Superior temporal gyrus (tissue), 1 donor: ENCODE measurements at regions not wholly inside any gene's neighbourhood (a gene's known extent, or its start where the extent isn't known, plus 50 kb on each side); places are given as distances from the start of the nearest gene placed in this dataset.

Source experiments
- DNase-seq: peaks from one replicate; pipeline ENCODE4 v3.0.0-alpha.2; 2016; ENCODE audit errors: extremely low spot score

GRCh38 chr2:121074293-121074932, 210.6 kb downstream of the TFCP2L1 start:
- no peak for DNase-seq

DNA sequence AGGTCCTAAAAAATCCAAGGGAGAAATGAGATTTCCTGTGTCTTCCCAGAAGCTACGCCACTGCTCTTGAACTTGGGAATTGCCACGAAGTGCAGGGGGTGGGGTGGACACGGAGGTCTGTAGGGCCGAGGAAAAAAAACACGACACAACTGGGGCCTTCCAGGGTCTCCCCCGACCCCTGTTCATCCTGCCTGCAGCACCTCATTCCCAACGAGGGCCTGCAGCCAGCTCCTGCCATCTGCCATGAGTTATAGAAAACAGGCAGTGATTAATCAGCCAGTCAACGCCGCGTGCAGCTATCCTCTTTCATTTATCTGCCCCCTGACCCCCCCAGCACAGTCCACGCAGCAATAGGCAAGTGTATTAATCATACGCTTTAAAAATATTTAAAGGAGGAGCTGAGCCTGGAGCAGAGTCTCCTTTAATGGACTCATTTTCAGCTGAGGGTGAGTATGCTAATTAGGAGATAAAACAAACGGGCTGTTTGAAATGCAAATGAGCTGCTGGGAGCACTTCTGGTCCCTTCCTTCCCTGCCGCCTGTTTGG, 209.9 kb downstream of the TFCP2L1 start:
- DNase-seq, result peak; percentile 61

GRCh38 chr2:121075641-121076497, 209.1 kb downstream of the TFCP2L1 start:
- no peak for DNase-seq

DNA sequence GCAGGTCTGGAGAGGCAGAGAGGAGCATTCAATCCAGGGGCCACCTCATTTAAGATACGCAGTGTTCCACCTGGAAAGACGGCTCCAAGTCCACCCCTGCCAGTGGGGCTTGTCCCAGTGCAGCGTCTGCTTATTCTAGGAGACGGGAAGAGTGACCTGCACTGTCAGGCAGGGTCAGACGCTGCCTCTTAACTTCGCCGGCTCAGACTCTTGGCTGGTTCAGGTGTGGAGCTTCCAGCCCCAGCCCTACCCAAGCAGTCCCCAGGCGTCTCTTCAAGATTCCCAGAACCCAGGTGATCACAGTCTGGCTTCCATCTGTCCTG, 208.5 kb downstream of the TFCP2L1 start:
- no peak for DNase-seq

GRCh38 chr2:121076885-121077549, 208.0 kb downstream of the TFCP2L1 start:
- no peak for DNase-seq

- no peak for DNase-seq
Measured at GRCh38 chr2:121078899-121079298, 206.1 kb downstream of the TFCP2L1 start.

- DNase-seq, result peak; percentile 89
Measured at GRCh38 chr2:121080013-121080772, 204.8 kb downstream of the TFCP2L1 start.

DNA sequence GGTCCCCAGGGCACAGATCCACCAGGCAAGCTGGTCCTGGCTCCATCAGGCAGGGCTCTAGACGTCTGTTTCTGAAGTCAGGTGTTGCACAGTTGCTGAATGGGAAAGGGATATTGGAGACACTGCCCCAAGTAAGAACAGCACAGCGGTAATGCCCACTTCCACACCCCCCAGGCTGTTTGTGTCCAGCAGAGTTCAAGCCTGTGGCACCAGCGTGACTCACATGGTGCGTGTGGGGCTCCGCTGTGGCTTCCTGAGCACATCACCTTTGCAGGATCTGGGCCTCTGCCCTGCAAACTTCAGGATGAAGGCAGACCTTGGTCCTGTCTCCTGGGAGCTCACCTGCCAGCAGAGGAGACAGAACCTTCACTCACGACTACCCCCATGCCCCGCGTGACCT, 203.3 kb downstream of the TFCP2L1 start:
- DNase-seq, result no peak

- DNase-seq, result no peak
Measured at GRCh38 chr2:121082191-121082590, 202.8 kb downstream of the TFCP2L1 start.

DNA sequence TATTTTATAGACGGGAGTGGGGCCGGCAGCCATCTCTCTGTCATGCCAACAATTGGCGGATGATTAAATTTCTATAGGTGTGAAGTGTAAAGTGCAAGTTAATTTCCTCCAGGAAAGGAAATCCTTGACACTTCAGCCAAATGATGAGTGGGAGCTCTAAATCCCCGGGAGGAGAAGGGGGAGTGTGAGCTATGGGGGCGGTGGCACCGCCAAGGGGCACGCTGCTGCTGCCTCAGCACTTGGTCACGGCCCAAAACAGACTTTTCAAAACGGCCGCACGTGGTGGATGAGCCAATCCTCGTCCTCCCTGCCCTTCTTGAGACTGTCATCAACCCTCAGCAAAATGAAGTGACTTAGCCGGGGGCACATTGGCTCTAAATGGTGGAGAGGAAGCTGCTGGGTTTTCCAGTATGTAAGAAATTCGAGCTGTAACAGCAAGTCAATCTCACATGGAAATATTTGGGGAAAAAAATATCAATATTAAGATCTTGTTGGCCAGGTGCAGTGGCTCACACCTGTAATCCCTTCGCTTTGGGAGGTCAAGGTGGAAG, 200.8 kb downstream of the TFCP2L1 start:
- DNase-seq, result no peak

GRCh38 chr2:121085801-121086200, 199.2 kb downstream of the TFCP2L1 start:
- no peak for DNase-seq

DNA sequence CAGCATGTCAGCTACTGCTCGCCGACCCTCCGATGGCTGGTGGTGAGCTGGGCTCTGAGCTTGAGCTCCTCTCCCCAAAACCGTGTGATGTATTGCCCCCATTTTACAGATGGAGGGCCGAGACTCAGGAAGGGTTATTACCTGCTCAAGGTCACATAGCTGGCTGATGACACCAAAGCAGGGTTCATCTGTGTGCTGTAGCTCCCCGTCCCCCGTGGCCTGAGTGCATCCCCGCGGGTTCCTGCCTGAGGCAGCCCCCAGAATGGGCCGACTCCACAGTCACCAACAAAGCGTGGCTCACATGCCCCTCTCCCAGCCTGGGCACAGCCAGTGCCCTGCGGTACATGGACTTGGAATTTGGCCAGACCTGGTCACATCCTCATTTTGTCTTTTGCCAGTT, 198.6 kb downstream of the TFCP2L1 start:
- no peak for DNase-seq

DNA sequence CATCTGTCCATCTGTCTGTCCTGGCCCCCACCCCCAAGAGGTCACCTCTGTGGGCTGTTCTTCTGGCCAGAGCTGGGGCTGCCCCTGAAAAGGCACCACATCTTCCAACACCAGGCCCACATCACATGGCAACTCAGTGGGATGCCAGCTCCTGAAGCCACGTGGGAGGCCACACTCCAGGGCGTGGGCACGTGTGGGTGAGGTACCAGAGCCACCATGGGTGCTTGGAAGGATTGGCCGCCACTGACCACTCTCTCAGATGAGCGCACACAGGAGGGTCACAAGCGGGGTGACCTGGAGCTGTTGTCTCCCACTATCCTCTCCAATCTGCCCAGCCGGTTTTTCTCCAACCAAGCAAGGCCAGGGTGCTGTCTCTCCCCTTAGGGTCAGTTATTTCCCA, 197.9 kb downstream of the TFCP2L1 start:
- DNase-seq, result no peak

- no peak for DNase-seq
Measured at GRCh38 chr2:121088251-121089165, 196.5 kb downstream of the TFCP2L1 start.

DNA sequence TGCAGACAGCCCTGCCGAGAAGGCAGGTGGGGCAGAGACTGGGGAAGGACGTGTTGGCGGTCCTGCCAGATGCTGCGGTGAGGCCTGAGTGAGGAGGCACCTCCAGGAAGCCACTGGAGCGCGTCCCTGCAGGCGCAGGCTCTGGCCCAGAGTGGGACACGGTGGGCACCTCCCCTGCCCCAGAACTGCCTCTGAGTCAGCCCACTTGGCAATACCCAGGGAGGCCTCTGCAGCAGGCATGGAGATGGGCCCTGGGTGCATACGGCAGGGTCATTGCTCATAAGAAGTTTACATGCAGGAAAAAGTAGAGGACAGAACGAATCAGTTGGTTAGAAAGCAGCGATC, 195.9 kb downstream of the TFCP2L1 start:
- DNase-seq, result no peak

- DNase-seq, result no peak
Measured at GRCh38 chr2:121090088-121090715, 194.8 kb downstream of the TFCP2L1 start.

DNA sequence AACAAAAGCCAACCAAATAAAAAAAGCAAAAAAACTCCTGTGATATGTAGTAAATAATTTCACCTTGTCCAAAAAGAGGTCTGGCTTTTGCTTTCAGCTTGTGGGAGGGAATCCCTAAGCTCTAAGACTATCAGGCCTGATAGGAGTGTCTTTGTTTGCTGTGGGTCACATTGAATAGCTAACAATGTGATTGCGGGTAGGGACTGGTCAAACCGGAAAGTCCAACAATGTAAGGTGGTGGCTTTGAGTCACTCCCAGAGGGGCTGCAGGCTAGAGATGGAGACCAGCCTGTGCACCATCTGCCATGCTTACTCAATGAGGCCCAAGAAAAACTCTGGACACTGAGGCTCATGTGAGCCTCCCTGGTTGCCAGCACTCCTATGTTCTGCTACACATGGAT, 192.9 kb downstream of the TFCP2L1 start:
- no peak for DNase-seq

GRCh38 chr2:121093692-121094091, 191.3 kb downstream of the TFCP2L1 start:
- DNase-seq, result no peak

GRCh38 chr2:121094101-121094500, 190.9 kb downstream of the TFCP2L1 start:
- no peak for DNase-seq

GRCh38 chr2:121094845-121095244, 190.2 kb downstream of the TFCP2L1 start:
- DNase-seq, result no peak
